Stimulated activated CD8-positive, alpha-beta memory T cell treated with anti-CD3 and anti-CD28 coated beads, Interleukin-7, amount 100 ng/mL, for 48 hours (primary cell): ENCODE measurements at regions not wholly inside any gene's neighbourhood (a gene's known extent, or its start where the extent isn't known, plus 50 kb on each side); places are given as distances from the start of the nearest gene placed in this dataset.
"Not testable (repeated sequence)": the region's sequence is repeated elsewhere in the genome, so short reads cannot be mapped to it uniquely, and the experiment has no call there.

Experiments used
- DNase-seq, 2 donors: peaks; one replicate each; pipeline ENCODE4 v3.0.0-alpha.2; 2020; ENCODE audit warnings: low read depth in 1 of 2; ENCODE audit errors: extremely low read depth in 1 of 2

DNA sequence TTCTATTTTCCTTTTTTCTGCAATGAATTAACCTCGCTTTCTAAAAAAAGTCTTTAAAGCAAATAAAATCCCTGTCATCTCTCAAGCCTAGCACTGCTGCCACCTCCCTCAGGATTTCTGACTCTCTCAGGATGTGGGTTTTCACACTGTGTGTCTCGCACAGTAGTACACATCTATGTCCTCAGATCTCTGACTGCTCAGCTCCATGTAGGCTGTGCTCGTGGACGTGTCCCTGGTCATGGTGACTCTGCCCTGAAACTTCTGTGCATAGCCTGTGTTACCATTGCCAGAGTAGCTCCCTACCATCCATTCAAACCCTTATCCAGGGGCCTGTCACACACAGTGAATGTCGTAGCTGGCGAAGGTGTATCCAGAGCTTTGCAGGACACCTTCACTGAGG is 619.3 kb downstream of the TMEM121 start:
- DNase-seq = not testable (repeated sequence)

DNA sequence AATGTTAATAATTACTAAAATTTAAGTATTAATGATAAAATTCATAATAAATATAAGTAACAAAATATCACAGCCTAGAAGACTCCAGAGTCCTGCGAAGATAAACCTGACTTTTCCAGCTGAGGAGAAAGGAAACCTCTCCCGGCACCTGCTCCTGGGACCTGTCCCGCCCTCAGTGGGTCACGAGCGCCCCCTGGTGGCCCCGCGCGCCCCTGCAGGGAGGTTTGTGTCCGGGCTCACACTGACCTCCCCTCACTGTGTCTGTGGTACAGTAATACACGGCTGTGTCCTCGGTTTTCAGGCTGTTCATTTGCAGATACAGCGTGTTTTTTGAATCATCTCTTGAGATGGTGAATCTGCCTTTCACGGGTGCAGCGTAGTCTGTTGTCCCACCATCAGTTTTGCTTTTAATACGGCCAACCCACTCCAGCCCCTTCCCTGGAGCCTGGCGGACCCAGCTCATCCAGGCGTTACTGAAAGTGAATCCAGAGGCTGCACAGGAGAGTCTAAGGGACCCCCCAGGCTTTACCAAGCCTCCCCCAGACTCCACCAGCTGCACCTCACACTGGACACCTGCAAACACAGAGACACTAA is 627.1 kb downstream of the TMEM121 start:
- peak in 1 of 2 donors; percentile 61 for DNase-seq

DNA sequence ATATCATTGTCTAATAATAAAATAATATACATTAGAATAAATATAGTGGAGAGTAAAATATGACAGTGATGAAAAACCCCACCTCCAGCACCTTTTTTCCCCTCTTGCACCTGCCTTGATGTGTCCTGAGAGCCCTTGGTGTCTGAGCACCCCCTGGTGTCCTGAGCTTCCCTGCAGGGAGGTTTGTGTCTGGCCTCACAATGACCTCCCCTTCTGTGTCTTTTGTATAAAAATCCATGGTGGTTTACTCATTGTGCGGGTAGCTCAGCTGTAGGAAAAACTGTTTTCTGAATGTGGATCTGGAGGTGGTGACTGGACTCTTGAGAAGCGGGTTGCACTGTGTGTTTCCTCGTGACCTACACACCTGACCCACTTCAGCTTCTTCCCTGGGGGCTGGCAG is 636.9 kb downstream of the TMEM121 start:
- no peak for DNase-seq

DNA sequence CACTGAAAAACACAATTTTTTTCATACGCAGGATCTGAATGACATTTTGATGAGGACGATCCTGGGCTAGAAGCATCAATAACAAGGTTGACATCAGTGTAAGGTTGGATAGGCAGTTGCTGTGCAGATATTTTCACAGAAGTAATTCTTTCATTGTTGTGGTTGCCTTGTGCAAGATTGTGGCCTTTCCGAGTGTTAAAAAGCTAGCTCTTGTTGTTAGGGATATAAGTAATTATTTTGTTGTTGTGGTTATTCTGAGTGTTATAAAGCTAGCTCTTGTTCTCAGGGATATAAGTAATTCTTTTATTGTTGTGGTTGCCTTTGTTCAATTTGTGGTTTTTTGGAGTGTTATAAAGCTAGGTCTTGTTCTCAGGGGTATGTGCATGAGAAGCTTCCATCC is 637.4 kb downstream of the TMEM121 start:
- not testable (repeated sequence) for DNase-seq

DNA sequence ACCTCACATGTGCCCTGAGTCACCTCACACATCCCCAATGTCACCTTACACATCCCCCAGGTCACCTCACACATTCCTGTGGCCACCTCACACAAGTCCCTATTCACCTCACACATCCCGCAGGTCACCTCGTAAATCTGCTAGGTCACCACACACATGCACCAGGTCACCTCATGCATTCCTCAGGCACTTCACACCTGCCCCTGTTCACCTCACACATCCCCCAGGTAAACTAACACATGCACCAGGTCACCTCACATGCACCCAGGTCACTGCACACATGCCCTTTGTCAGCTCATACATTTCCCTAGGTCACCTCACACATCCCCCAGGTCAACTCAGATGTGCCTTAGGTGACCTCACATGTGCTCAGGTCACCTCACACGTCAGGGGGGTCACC is 639.8 kb downstream of the TMEM121 start:
- no peak for DNase-seq

DNA sequence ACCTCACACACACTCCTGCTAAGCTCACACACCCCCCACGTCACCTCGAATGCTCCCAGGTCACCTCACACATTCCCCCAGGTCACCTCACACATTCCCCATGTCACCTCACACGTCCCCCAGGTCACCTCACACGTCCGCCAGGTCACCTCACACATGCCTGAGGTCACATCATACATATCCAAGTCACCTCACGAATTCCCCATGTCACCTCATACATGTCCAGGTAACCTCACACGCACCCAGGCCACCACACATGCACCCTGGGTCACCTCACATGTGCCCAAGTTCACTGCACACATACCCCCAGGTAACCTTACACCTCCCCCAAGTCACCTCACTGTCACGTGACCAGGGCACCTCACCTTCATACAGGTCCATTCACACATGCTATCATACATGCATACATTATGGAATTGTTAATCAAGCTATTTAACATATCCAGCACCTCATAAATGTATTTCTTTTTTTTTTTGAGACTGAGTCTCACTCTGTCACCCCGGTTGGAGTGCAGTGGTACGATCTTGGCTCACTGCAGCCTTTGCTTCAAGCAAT is 640.3 kb downstream of the TMEM121 start:
- DNase-seq = no peak

DNA sequence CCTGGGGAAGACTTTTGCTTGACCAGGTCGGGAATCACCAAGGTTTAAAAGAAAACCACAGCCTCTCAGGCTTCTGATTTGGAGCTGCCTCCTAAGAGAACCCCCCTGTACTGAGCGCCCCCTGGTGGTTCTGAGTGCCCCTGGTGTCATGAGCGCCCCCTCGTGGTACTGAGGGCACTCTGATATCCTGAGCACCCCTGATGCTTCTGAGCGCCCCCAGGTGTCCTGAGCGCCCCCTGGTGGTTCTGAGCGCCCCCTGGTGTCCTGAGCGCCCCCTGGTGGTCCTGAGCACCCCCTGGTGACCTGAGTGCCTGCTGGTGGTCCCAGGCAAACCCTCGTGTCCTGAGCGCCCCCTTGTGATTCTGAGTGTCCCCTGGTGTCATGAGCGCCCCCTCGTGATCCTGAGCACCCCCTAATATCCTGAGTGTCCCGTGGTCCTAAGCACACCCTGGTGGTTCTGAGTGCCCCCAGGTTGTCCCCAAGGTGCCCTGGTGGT is 643.8 kb downstream of the TMEM121 start:
- DNase-seq = peak; percentile 64 to 65

DNA sequence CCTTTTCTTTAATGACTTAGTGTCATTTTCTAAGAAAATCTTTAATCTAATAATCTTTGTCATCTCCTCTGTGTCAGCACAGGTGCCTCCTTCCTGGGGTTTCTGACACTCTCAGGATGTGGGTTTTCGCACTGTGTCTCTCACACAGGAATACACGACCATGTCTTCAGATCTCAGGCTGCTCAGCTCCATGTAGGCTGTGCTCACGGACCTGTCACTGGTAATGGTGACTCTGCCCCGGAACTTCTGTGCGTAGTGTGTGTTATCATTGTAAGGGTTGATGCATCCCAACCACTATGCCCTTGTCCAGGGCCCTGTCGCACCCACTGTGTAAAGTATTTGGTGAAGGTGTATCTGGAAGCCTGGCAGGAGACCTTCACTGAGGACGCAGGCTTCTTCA is 647.8 kb downstream of the TMEM121 start:
- DNase-seq = peak in 1 of 2 donors; percentile 50

DNA sequence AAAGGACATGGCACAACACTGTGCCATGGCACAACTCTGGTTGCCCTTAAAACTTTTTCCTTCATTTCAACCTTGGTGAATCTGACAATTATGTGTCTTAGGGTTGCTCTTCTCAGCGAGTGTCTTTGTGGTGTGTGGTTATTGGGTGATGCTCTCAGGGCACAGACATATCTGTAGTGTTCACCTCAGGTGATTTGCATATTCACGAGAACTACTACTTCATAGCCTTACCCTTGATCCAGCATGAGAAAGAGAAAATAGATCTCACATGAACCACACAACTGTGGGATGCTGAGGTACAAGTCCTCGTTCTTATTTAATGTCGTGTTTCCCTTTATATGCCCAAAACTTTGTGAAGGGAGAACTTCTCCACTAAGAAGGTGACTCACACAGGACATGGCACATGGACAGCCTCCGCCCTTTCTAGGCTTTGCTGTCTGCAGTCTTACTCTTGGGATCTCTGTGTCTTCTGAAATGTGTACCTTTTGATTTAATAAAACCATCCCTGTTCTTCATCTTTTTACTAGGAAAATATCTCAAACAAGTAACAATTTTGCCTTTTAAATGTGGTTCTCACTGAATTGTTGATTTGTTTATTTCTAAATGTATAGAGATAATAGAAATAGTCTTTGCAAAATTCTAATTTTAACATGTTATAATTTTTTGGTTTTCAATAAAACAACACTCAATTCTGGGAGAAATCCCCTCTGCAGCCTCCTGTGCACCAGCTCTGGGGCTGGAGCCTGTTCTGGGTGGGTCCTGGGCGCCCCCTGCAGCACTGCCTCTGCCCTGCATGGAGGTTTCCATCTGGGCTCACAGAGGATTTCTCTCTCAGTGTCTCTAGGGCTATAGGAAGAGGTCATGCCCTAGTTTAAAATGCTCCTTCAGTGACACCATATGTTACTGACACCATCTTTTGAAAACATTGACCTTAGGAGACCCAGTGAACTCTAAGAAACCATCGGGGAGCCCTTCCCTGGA is 651.2 kb downstream of the TMEM121 start:
- not testable (repeated sequence) for DNase-seq

DNA sequence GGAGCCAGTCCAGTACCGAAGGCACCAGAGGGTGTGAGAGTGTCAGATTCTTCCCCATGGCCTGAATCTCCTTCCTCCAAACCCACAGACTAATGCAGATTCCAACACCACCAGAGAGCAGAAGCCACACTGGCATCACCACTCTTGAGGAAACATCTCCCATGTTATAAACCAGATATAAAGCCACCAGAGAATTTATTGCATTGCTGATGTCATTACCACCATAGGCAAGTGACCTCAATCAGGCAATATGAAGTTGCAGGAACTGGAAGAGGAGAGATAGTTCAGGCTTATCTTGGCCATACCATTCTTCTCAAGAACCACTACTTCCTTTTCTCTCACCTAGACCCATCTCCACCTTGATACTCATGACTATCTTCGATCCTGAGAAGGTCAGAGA is 653.4 kb downstream of the TMEM121 start:
- no peak for DNase-seq

DNA sequence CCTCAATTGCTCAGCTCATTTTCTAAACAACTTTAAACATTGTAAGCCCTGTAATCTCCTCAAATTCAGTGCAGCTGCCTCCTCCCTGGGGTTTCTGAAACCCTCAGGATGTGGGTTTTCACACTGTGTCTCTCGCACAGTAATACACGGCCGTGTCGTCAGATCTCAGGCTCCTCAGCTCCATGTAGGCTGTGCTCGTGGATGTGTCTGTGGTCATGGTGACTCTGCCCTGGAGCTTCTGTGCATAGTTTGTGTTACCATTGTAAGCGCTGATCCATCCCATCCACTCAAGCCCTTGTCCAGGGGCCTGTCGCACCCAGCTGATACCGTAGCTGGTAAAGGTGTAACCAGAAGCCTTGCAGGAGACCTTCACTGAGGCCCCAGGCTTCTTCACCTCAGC is 658.4 kb downstream of the TMEM121 start:
- DNase-seq = peak; percentile 49 to 63

DNA sequence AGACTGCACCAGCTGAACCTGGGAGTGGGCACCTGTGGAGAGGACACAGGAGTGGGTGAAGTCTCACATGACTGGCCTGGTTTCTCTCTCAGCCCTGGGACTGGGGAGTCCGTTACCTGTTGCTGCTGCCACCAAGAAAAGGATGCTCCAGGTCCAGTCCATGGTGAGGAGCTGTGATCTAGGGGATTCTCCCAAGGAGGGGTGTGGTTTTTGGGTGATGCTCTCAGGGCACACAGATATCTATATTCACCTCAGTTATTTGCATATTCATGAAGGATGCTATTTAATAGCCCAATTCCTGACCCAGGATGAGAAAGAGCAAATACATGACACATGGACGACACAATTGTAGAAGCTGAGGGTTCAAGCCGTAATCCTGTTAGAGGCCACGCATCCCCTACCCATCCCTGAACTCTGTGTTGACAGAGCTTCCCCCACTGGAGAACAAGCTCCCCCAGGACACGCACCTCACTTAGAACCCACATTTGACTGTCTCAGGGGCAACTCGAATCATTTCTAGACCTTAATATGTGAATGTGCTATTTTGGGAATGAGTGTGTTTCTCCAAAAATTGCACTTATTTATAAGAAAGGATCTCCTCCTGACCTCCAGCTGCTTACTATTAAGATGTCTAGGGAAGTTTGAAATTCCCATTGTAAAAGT is 658.9 kb downstream of the TMEM121 start:
- DNase-seq = not testable (repeated sequence)

DNA sequence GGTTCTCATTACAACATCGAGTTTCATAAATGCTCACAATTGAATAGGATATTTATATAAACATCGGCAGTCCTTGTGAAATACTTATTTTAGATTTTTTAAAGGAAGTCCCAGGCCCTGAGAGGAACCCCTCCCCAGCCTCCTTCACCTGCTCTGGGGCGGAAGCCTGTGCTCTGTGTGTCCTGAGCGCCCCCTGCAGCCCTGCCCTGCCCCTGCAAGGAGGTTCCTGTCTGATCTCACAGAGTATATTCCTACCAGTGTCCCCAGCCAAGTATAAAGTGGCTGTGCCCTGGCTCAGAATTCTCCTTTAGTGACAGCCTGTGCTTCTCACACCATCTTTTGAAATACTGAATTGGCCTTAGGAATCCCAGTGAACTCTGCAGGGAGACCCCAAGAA is 659.5 kb downstream of the TMEM121 start:
- DNase-seq = peak in 1 of 2 donors; percentile 52

DNA sequence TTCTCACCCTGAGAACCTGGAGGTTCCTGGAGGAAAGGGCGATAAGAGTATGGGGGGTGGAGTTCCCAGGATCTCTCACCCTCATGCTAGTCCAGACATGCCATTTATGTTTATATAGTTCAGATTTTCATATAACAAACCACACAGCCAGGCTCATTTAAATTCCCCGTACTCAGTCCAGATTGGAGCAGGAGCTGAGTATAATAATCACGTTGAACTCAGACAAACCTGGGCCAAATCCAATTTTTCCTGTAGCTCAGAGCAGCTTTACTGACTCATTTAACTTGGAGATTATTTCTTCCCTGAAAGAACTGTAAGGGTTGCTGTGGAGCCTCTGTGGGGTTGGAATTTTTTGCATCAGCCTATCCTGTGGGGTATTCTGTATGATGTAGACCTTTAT is 660.8 kb downstream of the TMEM121 start:
- DNase-seq = no peak

DNA sequence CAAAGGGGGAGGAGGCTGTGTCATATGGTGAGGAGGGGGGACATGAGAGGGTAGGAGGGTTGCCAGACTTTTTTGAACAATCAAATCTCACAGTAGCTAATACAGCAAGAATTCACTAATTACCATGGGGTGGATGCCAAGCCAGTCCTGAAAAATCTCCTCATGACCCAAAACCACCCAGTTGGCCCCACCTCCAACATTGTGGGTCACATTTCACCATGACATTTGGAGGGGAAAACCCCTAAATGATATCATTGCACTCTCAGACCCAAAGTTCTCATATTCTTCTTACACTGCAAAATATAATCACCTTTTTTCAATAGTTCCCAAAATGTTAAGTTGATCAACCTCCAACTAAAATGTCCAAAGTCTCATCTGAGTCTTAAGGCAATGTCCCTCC is 666.3 kb downstream of the TMEM121 start:
- DNase-seq = not testable (repeated sequence)

DNA sequence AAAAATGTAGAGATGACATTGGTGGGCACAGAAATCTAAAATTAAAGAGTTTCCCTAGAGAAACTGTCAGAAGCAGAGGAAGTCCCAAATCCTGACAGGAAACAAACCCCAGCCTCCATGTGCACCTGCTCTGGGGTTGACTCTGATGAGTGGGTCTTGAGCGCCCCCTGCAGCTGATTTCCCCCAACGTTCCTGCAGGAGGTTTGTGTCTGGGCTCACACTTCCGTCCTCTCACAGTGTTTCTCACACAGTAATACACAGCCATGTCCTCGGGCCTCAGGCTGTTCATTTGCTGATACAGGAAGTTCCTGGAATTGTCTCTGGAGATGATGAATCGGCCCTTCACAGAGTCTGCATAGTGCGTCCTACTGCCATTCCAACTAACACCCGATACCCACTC is 670.1 kb downstream of the TMEM121 start:
- peak; percentile 46 to 50 for DNase-seq

DNA sequence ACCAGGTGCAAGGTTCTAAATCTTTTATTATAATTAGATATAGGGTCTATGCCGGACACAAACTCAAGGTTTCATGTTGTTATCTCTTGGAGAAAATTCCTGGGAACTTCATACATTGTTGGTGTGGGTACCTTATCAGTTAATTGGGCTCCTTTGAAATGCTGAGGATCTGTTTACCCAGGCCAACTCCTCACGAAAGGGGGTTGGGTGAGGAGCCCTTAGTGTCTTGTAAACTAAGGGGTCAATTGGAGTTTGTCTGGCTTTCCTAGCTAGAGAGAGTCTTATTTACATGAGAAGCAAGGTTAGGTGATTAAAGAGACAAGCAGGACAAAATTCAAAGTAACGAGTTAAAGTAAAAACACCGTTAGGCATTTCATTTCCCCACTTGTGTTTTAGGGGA is 670.9 kb downstream of the TMEM121 start:
- DNase-seq = not testable (repeated sequence)

DNA sequence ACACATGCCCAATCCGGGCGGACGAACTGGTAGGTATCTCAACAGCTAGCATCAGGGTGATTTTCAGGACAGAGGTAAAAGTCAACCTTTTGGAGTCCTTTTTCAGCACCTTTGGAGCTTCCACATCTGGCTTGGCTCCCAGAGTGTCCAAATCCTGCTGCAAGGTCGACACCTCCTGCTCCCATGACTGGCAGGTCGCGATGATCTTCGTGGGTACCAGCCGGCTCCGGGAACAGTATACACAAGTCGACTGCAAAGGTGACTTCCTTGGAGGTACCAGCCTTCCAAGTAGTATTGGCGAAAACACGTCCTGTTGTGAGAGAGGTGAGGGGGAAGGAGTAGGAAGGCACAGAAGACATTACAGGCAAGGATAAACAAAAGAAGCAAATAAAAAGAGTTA is 672.7 kb downstream of the TMEM121 start:
- DNase-seq = no peak

DNA sequence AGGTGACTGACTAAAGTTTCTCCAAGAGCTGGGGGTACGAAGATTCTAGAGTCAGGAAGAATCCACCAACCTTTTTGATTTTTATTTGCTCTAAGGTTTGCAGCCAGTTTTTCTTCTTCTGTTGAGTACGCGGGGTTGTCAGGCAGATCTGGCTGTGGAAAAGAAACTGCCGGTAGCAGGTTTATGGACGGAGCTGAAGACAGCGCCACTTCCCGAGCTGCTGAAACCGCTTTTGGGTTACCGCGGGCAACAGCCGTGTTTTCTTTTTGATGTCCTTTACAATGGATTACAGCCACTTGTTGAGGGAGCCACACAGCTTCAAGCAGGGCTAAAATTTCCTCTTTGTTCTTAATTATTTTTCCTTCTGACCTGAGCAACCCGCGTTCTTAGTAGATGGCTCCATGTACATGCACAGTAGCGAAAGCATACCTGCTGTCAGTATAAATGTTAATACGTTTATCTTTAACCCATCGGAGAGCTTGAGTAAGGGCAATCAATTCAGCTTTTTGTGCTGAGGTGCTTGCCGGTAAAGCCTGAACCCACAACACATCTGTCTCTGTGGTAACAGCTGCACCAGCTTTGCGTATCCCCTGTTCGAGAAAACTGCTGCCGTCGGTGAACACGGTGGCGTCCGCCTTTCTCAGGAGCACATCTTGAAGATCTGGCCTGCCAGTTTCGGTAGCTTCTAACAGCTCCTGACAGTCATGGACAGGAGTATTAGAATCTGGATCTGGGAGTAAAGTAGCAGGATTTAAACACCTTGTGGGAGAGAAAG is 674.3 kb downstream of the TMEM121 start:
- DNase-seq = no peak

DNA sequence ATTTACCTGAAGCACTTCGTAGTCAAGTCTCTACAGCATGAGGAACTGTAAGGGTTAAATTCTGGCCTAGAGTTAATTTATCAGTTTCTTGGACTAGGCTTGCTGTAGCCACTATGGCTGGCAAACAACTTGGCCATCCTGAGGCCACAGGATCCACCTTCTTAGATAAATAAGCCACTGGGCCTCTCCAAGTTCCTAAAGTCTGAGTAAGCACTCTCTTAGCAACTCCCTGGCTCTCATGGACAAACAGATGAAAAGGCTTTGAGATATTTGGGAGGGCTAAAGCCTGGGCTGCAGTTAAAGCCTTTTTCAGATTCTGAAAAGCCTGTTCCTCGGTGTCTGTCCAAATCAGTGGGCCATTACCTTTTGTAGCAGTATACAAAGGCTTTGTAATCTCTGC is 675.0 kb downstream of the TMEM121 start:
- no peak for DNase-seq
